GM13977 (cell line): ENCODE measurements at regions not wholly inside any gene's neighbourhood (a gene's known extent, or its start where the extent isn't known, plus 50 kb on each side); places are given as distances from the start of the nearest gene placed in this dataset.

Experiments
- DNase-seq: peaks from one replicate; pipeline ENCODE4 v3.0.0; 2012; ENCODE audit warnings: low spot score
- CTCF ChIP-seq: IDR thresholded peaks from 2 replicates; pipeline ENCODE4 v1.5.1; 2012; ENCODE audit warnings: mild to moderate bottlenecking, control low read depth; ENCODE audit not compliant: insufficient read depth; ENCODE audit errors: extremely low read depth, missing control alignments
- in situ Hi-C: fragments of 300-500 bp; cut with MboI; formaldehyde crosslinking; loops from one replicate; pipeline ENCODE4 v1.12.0; 2022; ENCODE audit warnings: low sequenced_read_pairs, low pct_unique_long_range_greater_than_20kb, mixed read lengths, inconsistent platforms; ENCODE audit not compliant: unreplicated experiment

DNA sequence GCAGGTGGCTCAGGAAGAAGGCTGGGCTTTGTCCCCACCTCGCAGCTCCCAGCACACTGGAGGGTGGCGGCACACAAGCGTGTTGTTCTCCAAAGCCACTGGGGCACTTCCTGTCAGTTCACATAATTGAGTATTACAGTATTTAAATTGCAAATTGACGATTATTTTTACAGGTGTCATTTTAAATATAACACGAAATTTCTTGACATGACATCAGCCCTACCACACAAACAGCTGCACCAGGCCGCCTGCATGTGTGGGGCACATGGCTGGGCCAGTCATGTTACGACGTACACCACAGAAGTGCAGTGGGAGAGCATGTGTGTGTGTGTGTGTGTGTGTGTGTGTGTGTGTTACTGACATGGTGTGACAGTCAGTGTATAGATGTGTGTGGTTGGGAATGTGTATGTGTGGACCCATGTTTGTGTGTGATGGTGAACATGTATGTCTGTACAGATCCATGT is 155.6 kb downstream of the TTC32 start:
- DNase-seq, result no peak
- TF ChIP-seq CTCF, result no peak
- in situ Hi-C loops, result no loop called here

GRCh38 chr2:19745318-19746136 is 156.3 kb downstream of the TTC32 start:
- TF ChIP-seq CTCF, result no peak
- in situ Hi-C loops, result no loop called here
- no peak for DNase-seq

DNA sequence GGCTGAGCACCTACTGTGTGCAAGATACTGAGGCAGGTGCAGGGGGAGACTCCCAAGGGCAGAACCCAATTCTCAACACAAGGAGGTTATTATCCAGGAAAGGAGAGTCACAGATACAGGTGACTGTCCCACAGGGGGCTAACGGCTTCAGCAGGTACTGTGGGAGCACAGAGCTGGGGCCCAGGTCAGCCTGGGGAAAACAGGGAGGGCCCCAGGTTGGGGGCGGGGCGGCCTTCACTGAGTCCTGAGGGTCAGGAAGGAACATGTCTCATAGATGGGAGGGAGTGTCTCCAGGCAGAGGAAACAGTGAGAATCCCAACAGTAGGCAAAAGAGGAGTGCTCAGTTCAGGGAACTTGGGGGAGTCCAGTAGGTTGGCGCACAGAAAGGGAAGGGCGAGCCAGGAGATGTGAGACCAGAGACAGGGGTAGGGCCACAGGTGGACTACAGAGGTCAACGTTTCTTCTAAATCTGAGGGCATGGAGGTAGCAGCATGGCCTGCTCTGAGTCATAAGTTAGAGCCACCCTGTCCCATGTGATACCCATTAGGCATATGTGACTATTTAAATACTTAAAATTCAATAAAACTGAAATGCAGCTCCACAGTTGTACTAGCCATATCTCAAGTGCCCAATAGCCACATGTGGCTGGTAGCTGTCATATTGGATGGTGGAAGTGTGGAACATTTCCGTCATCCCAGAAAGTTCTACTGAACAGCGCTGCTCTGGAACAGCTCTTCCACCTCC is 157.2 kb downstream of the TTC32 start:
- in situ Hi-C loops, result no loop called here
- TF ChIP-seq CTCF, result no peak
- DNase-seq, result no peak

GRCh38 chr2:19743641-19744040 is 158.1 kb downstream of the TTC32 start:
- in situ Hi-C loops, result no loop called here
- TF ChIP-seq CTCF, result no peak
- DNase-seq, result no peak

GRCh38 chr2:19742872-19743271 is 158.9 kb downstream of the TTC32 start:
- in situ Hi-C loops, result no loop called here
- no peak for TF ChIP-seq CTCF
- DNase-seq, result no peak

- DNase-seq, result no peak
- in situ Hi-C loops, result no loop called here
- no peak for TF ChIP-seq CTCF
Measured at GRCh38 chr2:19739256-19739655, 162.5 kb downstream of the TTC32 start.
